ENCODE measurements at regions not wholly inside any gene's neighbourhood (a gene's known extent, or its start where the extent isn't known, plus 50 kb on each side); places are given as distances from the start of the nearest gene placed in this dataset.

- TF ChIP-seq CTCF (IDR thresholded peaks at IDR 0.05) = no peak
- TF ChIP-seq POLR2A (IDR thresholded peaks at IDR 0.05) = no peak
These were observed 708.4 kb downstream of the CD109 start for GRCh38 chr6:74404366-74404765.
